ENCODE measurements at regions not wholly inside any gene's neighbourhood (a gene's known extent, or its start where the extent isn't known, plus 50 kb on each side); places are given as distances from the start of the nearest gene placed in this dataset.

DNA sequence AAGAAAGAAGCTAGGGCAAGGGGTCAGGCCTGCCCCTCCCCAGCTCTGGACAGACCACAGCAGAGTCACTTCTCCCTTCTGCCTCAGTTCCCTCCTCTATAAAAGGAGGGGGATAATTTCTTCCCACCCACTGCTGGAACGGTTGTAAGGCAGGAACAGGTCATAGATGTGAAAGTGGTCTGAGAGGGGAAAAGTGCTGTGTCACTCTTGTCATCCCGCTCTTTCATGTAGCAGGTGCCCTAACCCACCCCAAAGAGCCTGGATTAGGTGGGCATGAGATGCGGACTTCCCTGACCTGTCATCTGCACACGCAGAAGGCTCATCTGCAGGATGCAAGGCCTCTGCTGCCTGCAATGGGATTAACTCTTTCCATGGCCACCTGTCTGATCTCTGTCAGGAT, 218.2 kb upstream of the LRFN2 start:
- DNase-seq: no peak
- Histone ChIP-seq H3K27me3 (ENCODE audit: low read depth) (peaks cover 9% of the 10 kb centered on the region), H3K27ac (replicated peaks) (no peak overlapping the region), H3K36me3 (no peaks in the 10 kb centered on the region), H3K9me3 (replicated peaks) (no peaks in the 10 kb centered on the region), H3K4me1 (peaks cover 6% of the 10 kb centered on the region), H3K4me3 (no peak overlapping the region)
- intact Hi-C loops (cut with micrococcal nuclease): no loop called here
- TF ChIP-seq, protein P1, sequence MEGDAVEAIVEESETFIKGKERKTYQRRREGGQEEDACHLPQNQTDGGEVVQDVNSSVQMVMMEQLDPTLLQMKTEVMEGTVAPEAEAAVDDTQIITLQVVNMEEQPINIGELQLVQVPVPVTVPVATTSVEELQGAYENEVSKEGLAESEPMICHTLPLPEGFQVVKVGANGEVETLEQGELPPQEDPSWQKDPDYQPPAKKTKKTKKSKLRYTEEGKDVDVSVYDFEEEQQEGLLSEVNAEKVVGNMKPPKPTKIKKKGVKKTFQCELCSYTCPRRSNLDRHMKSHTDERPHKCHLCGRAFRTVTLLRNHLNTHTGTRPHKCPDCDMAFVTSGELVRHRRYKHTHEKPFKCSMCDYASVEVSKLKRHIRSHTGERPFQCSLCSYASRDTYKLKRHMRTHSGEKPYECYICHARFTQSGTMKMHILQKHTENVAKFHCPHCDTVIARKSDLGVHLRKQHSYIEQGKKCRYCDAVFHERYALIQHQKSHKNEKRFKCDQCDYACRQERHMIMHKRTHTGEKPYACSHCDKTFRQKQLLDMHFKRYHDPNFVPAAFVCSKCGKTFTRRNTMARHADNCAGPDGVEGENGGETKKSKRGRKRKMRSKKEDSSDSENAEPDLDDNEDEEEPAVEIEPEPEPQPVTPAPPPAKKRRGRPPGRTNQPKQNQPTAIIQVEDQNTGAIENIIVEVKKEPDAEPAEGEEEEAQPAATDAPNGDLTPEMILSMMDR (IDR thresholded peaks at IDR 0.05; ENCODE audit: borderline replicate concordance): no peak

DNA sequence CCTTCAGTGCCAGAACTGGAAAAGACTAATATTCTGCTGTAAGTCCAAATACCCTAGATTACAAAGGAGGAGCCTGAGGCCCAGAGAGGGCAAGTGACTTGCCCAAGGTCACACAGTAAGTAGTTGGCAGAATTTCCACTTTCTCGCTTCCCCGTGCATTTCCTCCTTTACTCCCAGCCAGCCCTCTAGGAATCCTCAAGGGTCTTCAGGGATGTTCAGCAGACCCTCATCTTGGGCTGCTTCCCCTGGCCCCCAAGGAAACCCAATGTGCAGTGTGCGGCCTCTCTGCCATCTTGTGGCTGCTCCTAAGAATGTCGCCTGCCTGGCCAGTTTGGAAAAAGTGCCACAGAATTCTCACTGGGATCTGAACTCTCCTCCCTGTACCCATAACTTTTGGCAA, 217.7 kb upstream of the LRFN2 start:
- Histone ChIP-seq H3K9me3 (replicated peaks) (no peaks in the 10 kb centered on the region), H3K36me3 (no peaks in the 10 kb centered on the region), H3K27me3 (ENCODE audit: low read depth) (peaks cover 8% of the 10 kb centered on the region), H3K4me1 (peaks cover 6% of the 10 kb centered on the region), H3K27ac (replicated peaks) (no peak overlapping the region), H3K4me3 (no peak overlapping the region)
- DNase-seq: no peak
- intact Hi-C loops (cut with micrococcal nuclease): no loop called here
- TF ChIP-seq, protein P1 (IDR thresholded peaks at IDR 0.05; ENCODE audit: borderline replicate concordance): peak; percentile 39

DNA sequence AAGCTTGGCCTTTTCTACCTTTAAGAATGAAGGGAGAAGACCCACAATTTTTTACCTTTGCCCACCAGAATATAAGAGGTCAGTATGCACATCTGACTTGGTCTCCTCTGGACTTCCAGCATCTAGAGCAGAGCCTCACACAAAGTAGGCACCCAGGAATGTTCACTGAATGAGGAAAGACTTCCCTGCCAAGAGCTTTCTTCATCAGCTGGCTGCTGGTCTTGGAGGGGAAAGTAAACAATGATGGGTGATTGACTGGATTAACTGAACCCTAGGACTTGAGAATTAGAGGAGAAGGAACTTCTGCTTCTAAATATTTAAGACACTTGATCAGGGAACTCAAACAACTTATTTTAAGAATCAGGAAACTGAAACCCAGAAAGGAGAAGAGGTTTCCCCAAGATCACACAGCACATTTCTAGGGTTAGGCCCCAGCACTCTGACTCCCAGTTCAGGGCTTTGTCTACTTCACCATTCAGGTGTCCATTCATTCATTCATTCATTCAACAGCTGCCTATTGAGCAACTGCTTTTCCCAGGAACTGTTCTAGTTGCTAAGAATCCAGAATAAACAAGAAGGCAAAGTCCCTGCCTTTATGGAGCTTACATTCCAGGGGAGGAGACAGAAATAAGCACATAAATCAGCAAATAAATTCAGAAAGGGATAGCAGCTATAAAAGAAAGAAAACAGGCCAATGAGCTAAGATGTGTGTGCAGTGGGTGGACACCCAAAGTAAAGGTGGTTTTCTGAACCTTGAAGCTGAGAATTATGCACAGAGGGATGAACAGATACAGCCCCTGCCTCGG, 216.9 kb upstream of the LRFN2 start:
- H3K4me3 ChIP-seq: no peak overlapping the region
- H3K9me3 ChIP-seq (replicated peaks): no peaks in the 10 kb centered on the region
- intact Hi-C loops (cut with micrococcal nuclease): no loop called here
- no peaks in the 10 kb centered on the region for H3K36me3 ChIP-seq
- no peaks in the 10 kb centered on the region for H3K27me3 ChIP-seq (ENCODE audit: low read depth)
- H3K4me1 ChIP-seq: peaks cover 6% of the 10 kb centered on the region
- TF ChIP-seq, protein P1 (IDR thresholded peaks at IDR 0.05; ENCODE audit: borderline replicate concordance): no peak
- DNase-seq: no peak
- no peak overlapping the region for H3K27ac ChIP-seq (replicated peaks)

DNA sequence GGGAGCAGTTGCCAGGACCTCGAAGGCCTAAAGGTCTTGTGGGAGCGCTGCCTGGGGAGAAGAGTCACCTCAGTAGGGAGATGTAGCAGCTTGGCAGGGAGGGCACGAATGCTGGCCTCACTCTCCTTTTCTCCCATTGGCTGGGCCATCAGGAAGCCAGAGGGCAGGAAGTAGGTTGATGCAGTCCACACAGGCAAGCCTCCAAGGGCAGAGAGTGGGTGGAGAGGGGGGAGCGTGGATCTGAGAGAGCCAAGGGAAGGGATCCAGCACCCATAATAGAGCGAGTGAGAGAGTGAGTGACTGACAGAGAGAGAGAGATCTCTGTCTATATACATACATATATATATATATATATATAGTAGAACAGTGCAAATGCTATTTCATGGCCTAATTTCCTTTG, 215.3 kb upstream of the LRFN2 start:
- TF ChIP-seq, protein P1 (IDR thresholded peaks at IDR 0.05; ENCODE audit: borderline replicate concordance): no peak
- Histone ChIP-seq H3K36me3 (no peaks in the 10 kb centered on the region), H3K27me3 (ENCODE audit: low read depth) (peaks cover 10% of the 10 kb centered on the region), H3K27ac (replicated peaks) (no peak overlapping the region), H3K4me3 (no peak overlapping the region), H3K9me3 (replicated peaks) (no peaks in the 10 kb centered on the region), H3K4me1 (peaks cover 6% of the 10 kb centered on the region)
- intact Hi-C loops (cut with micrococcal nuclease): no loop called here
- no peak for DNase-seq

DNA sequence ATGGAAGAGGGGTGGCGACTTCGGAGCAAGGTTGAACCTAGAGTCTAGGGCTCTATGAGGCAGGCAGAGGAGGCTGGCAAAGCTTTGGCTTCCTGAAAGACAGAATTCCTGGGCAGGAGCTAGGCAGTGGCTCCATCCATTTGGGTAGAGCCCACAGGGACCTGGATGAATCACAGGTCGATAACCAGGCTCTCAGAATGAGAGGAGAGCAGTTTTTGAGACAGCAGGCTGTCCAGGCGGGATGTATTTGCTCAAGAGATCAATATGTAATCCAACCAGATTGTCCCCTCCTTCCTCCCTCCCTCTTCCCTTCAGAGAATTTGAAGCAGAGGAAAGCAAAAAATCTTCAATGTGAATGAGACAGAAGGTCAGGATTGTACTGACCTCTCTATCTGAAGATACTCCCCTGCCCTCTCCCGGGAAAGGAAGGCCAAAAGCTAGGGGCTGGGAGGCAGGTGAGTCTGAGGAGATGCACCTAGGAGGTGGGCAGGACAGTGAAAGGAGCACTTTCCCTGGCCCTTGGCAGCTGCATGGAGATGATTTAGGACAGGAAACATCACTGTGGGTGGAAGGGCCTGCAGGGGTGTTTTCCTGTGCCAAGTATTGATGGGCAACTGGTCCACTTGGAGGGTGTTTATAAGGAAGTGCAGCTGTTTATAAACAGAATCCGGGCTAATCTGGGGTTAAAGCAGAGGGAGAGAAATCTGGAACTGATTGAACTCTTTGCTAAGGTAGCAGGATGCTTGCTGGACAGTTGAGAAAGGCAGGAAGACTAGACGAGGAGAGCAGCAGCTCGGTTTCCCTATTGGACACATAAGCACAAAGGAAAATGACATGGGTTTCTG, 212.4 kb upstream of the LRFN2 start:
- TF ChIP-seq, protein P1 (IDR thresholded peaks at IDR 0.05; ENCODE audit: borderline replicate concordance): no peak
- intact Hi-C loops (cut with micrococcal nuclease): no loop called here
- peaks cover 10% of the 10 kb centered on the region for H3K27me3 ChIP-seq (ENCODE audit: low read depth)
- H3K9me3 ChIP-seq (replicated peaks): no peaks in the 10 kb centered on the region
- H3K4me1 ChIP-seq: peaks cover 12% of the 10 kb centered on the region
- no peaks in the 10 kb centered on the region for H3K36me3 ChIP-seq
- no peak for DNase-seq
- no peak overlapping the region for H3K27ac ChIP-seq (replicated peaks)
- no peak overlapping the region for H3K4me3 ChIP-seq

All from left ventricle myocardium inferior (tissue), 1 donor.